Neural progenitor cell (in vitro differentiated cells): ENCODE measurements at regions not wholly inside any gene's neighbourhood (a gene's known extent, or its start where the extent isn't known, plus 50 kb on each side); places are given as distances from the start of the nearest gene placed in this dataset.

Experiments
- EZH2 ChIP-seq: fragments of 200-600 bp; sonication (generic); IDR thresholded peaks from 2 replicates; pipeline ENCODE4 v1.6.1; 2017; ENCODE audit warnings: antibody characterized with exemption, mild to moderate bottlenecking, moderate library complexity
- TF ChIP-seq, protein P1 (sequence below): fragments of 200-600 bp; sonication (generic); IDR thresholded peaks from 2 replicates; pipeline ENCODE4 v1.5.1; 2017; ENCODE audit warnings: antibody characterized with exemption, mild to moderate bottlenecking

DNA sequence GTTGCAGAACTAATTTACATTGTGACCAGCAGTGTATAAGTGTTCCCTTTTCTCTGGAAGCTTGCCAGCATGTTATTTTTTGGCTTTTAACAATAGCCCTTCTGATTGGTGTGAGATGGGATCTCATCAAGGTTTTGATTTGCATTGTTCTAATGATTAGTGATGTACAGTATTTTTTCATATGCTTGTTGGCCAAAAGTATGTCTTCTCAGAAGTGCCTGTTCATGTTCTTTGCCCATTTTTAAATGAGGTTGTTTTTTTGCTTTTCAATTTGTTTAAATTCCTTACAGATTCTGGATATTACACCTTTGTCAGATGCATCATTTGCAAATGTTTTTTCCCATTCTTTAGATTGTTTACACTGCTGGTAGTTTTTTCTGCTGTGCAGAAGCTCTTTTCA lies 627.0 kb upstream of the CNTNAP2 start:
- TF ChIP-seq, protein P1, sequence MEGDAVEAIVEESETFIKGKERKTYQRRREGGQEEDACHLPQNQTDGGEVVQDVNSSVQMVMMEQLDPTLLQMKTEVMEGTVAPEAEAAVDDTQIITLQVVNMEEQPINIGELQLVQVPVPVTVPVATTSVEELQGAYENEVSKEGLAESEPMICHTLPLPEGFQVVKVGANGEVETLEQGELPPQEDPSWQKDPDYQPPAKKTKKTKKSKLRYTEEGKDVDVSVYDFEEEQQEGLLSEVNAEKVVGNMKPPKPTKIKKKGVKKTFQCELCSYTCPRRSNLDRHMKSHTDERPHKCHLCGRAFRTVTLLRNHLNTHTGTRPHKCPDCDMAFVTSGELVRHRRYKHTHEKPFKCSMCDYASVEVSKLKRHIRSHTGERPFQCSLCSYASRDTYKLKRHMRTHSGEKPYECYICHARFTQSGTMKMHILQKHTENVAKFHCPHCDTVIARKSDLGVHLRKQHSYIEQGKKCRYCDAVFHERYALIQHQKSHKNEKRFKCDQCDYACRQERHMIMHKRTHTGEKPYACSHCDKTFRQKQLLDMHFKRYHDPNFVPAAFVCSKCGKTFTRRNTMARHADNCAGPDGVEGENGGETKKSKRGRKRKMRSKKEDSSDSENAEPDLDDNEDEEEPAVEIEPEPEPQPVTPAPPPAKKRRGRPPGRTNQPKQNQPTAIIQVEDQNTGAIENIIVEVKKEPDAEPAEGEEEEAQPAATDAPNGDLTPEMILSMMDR: no peak
- no peak for TF ChIP-seq EZH2
